GM12878 (cell line): ENCODE measurements at regions not wholly inside any gene's neighbourhood (a gene's known extent, or its start where the extent isn't known, plus 50 kb on each side); places are given as distances from the start of the nearest gene placed in this dataset.

Experiments
- ATAC-seq: fragments of 200-7000 bp; cut with Tn5 transposase; 3 replicates; pipeline ENCODE4 v1.9.1; 2020; ENCODE audit warnings: mild to moderate bottlenecking, moderate library complexity
- BruUV-seq: library from RNA; stranded (reverse); fragments of 400-500 nt; replicated peaks from 2 replicates; lab custom pipeline; 2021; lab: Mats Ljungman, UMichigan
- CTCF ChIA-PET: fragments of 300-600 bp; sonication (Branson Sonifier 250); formaldehyde crosslinking; extraction: SDS; loops from one replicate; lab custom pipeline; 2021; ENCODE audit warnings: inconsistent platforms; lab: Yijun Ruan, JAX
- POLR2A ChIA-PET: fragments of 350-600 bp; formaldehyde crosslinking; extraction: SDS; loops from one replicate; lab custom pipeline; 2021; ENCODE audit warnings: inconsistent platforms; lab: Charles Lee
- RAD21 ChIA-PET: fragments of 300-600 bp; sonication (Branson Sonifier 250); formaldehyde crosslinking; loops from one replicate; lab custom pipeline; 2023; ENCODE audit warnings: antibody characterized with exemption; ENCODE audit not compliant: unreplicated experiment; lab: Charles Lee
- SMC1A ChIA-PET: fragments of 300-600 bp; sonication (Branson Sonifier 250); formaldehyde crosslinking; loops from one replicate; lab custom pipeline; 2023; ENCODE audit not compliant: unreplicated experiment, uncharacterized antibody; lab: Charles Lee
- DNase-seq: peaks from one replicate; pipeline ENCODE4 v3.0.0-alpha.2; 2011; ENCODE audit warnings: low read depth, low spot score
- FAIRE-seq: peaks from 3 replicates; lab custom pipeline; 2011; peaks lifted over from hg19 to GRCh38; lab: Jason Lieb, UNC
- H2AFZ ChIP-seq: 2 replicates; pipeline ENCODE4 v1.6.0; 2011; ENCODE audit warnings: low read depth, low read length, control low read depth; ENCODE audit not compliant: control insufficient read depth
- H3K27ac ChIP-seq: 2 replicates; pipeline ENCODE4 v1.5.1; 2011; ENCODE audit warnings: control low read depth; ENCODE audit not compliant: control insufficient read depth, insufficient read depth
- H3K27me3 ChIP-seq, 2 experiments: replicated peaks in 1 of 2; 2 replicates each; pipeline versions ENCODE4 v1.6.0 to v1.6.1; 2011; ENCODE audit warnings: low read length in 1 of 2; ENCODE audit not compliant: control insufficient read depth in 2 of 2, insufficient read depth in 2 of 2
- H3K36me3 ChIP-seq, 2 experiments: 2 replicates each; pipeline ENCODE4 v1.5.1; 2011; ENCODE audit warnings: low read length in 1 of 2; ENCODE audit not compliant: control insufficient read depth in 2 of 2, insufficient read depth in 2 of 2
- H3K4me1 ChIP-seq: 2 replicates; pipeline ENCODE4 v1.6.1; 2011; ENCODE audit warnings: mild to moderate bottlenecking, low read length, moderate library complexity, mixed read lengths; ENCODE audit not compliant: control insufficient read depth, insufficient read depth
- H3K4me2 ChIP-seq: 2 replicates; pipeline ENCODE4 v1.6.0; 2011; ENCODE audit warnings: control low read depth; ENCODE audit not compliant: control insufficient read depth, insufficient read depth
- H3K4me3 ChIP-seq: fragments of 200-600 bp; sonication (generic); 2 replicates; pipeline ENCODE4 v1.5.1; 2016
- H3K79me2 ChIP-seq: 2 replicates; pipeline ENCODE4 v1.6.0; 2011; ENCODE audit warnings: low read length; ENCODE audit not compliant: control insufficient read depth, insufficient read depth
- H3K9ac ChIP-seq: 2 replicates; pipeline ENCODE4 v1.8.0; 2011; ENCODE audit warnings: low read length, control low read depth, mixed read lengths; ENCODE audit not compliant: control insufficient read depth, insufficient read depth
- H3K9me3 ChIP-seq: replicated peaks from 3 replicates; pipeline ENCODE4 v1.5.1; 2011; ENCODE audit warnings: mild to moderate bottlenecking, low read length; ENCODE audit not compliant: control insufficient read depth, insufficient read depth
- H4K20me1 ChIP-seq: 2 replicates; pipeline ENCODE4 v1.6.0; 2011; ENCODE audit not compliant: control insufficient read depth, insufficient read depth
- BACH1 ChIP-seq: fragments of 450-650 bp; IDR thresholded peaks from 2 replicates; pipeline ENCODE4 v1.6.1; 2017; ENCODE audit warnings: mild to moderate bottlenecking, borderline replicate concordance
- CBX3 ChIP-seq: fragments of 200-600 bp; sonication (generic); IDR thresholded peaks from 2 replicates; pipeline ENCODE4 v1.6.1; 2016; ENCODE audit warnings: low read depth, borderline replicate concordance
- EZH2 ChIP-seq: IDR thresholded peaks from 2 replicates; pipeline ENCODE4 v1.6.1; 2012; ENCODE audit warnings: low read depth, mild to moderate bottlenecking, control low read depth, inconsistent platforms, low read length, borderline replicate concordance; ENCODE audit not compliant: control insufficient read depth
- MYC ChIP-seq: IDR thresholded peaks from 2 replicates; pipeline ENCODE4 v1.6.1; 2011; ENCODE audit warnings: mild to moderate bottlenecking, low read length, moderate library complexity, inconsistent platforms; ENCODE audit not compliant: insufficient read depth, insufficient replicate concordance, insufficient read length, severe bottlenecking
- NR2F1 ChIP-seq: fragments of 450-650 bp; conservative IDR thresholded peaks from 2 replicates; pipeline ENCODE4 v1.6.1; 2017; ENCODE audit warnings: mild to moderate bottlenecking
- PML ChIP-seq: IDR thresholded peaks from 2 replicates; pipeline ENCODE4 v1.6.1; 2012; ENCODE audit warnings: low read length, inconsistent platforms
- POLR2AphosphoS2 ChIP-seq: IDR thresholded peaks from 2 replicates; pipeline ENCODE4 v1.6.1; 2011; ENCODE audit warnings: low read depth, mild to moderate bottlenecking, low read length, improper control_type of control experiment, moderate library complexity
- POU2F2 ChIP-seq: IDR thresholded peaks from 3 replicates; pipeline ENCODE4 v1.6.1; 2011; ENCODE audit warnings: low read depth, mild to moderate bottlenecking, low read length, borderline replicate concordance
- STAT3 ChIP-seq: IDR thresholded peaks from 2 replicates; pipeline ENCODE4 v1.6.1; 2011; ENCODE audit warnings: low read depth, low read length, improper control_type of control experiment
- WGBS: methylation state at CpG from one replicate; pipeline ENCODE4 v1.1.6; 2016; ENCODE audit warnings: low lambda C conversion rate; ENCODE audit not compliant: insufficient replicate concordance, insufficient coverage; ENCODE audit errors: missing lambda C conversion rate; 5-methylcytosine and 5-hydroxymethylcytosine counted together
- in situ Hi-C: fragments of 300-500 bp; cut with MboI; formaldehyde crosslinking; loops from 9 replicates; pipeline ENCODE4 v1.14.3; 2018; ENCODE audit warnings: mixed read lengths
- intact Hi-C: fragments of 100-400 bp; cut with micrococcal nuclease; formaldehyde crosslinking; loops from one replicate; pipeline ENCODE4 v1.14.2; 2022; ENCODE audit not compliant: unreplicated experiment
- TF ChIP-seq, protein P1 (sequence below): fragments of 450-650 bp; IDR thresholded peaks from 2 replicates; pipeline ENCODE4 v1.6.1; 2017; ENCODE audit warnings: mild to moderate bottlenecking, moderate library complexity
- TF ChIP-seq, protein P2 (sequence below): fragments of 450-650 bp; IDR thresholded peaks from 2 replicates; pipeline ENCODE4 v1.6.1; 2014; ENCODE audit warnings: mild to moderate bottlenecking

DNA sequence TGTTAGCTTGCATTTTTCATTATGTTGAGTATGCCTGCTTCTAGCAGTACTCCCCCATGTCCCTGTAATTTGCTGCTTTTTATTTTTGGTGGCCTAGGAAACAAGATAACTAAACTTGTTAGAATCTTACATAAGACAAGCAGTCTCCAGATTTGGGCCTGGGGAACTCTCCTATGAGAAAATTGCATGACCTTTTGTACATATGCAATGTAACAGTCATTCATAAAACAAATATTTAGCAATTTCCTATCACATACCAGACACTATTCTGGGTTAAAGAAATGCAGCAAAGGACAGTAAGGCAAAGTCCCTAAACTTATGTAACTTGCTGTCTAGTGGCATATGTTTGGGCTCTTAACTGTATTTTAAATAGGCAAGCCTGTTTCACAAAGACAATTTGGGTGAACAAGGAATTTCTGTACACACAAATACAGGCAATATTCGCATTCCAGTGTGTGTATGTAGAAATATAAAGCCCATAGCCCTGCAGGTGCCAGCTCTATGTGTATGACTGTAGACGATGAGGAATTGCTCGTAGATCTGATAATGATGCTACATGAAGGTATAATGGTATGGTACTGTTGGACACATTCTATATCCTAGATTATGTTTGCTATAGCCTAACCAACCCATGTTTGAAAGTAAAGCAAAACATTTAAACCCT lies 305.2 kb upstream of the CITED2 start:
- 47% methylated on average over 3 of the region's 3 CpGs for WGBS
- ChIA-PET CTCF (no interaction called here), SMC1A (interaction anchor here (1.1 kb wide), 1 partner anchor 310 kb away, joined by 3 read pairs; no protein-coding TSS in a partner anchor), RAD21 (no interaction called here), POLR2A (no interaction called here)
- no TSS peak for BruUV-seq
- H3K9ac ChIP-seq: no peak overlapping the region
- ATAC-seq (no peak), DNase-seq (no peak), FAIRE-seq (no peak)
- H2AFZ ChIP-seq: no peak overlapping the region
- in situ Hi-C loops (no loop called here), intact Hi-C loops (loop anchor here (10.0 kb wide), 1 partner anchor 305 kb away; the partner anchor contains the start of gene CITED2)
- H3K9me3 ChIP-seq: no peaks in the 10 kb centered on the region
- H3K27ac ChIP-seq: no peak overlapping the region
- no peaks in the 10 kb centered on the region for H3K27me3 ChIP-seq
- no peak for TF ChIP-seq EZH2
- no peak for TF ChIP-seq PML
- TF ChIP-seq, protein P1, sequence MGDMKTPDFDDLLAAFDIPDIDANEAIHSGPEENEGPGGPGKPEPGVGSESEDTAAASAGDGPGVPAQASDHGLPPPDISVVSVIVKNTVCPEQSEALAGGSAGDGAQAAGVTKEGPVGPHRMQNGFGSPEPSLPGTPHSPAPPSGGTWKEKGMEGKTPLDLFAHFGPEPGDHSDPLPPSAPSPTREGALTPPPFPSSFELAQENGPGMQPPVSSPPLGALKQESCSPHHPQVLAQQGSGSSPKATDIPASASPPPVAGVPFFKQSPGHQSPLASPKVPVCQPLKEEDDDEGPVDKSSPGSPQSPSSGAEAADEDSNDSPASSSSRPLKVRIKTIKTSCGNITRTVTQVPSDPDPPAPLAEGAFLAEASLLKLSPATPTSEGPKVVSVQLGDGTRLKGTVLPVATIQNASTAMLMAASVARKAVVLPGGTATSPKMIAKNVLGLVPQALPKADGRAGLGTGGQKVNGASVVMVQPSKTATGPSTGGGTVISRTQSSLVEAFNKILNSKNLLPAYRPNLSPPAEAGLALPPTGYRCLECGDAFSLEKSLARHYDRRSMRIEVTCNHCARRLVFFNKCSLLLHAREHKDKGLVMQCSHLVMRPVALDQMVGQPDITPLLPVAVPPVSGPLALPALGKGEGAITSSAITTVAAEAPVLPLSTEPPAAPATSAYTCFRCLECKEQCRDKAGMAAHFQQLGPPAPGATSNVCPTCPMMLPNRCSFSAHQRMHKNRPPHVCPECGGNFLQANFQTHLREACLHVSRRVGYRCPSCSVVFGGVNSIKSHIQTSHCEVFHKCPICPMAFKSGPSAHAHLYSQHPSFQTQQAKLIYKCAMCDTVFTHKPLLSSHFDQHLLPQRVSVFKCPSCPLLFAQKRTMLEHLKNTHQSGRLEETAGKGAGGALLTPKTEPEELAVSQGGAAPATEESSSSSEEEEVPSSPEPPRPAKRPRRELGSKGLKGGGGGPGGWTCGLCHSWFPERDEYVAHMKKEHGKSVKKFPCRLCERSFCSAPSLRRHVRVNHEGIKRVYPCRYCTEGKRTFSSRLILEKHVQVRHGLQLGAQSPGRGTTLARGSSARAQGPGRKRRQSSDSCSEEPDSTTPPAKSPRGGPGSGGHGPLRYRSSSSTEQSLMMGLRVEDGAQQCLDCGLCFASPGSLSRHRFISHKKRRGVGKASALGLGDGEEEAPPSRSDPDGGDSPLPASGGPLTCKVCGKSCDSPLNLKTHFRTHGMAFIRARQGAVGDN: no peak
- TF ChIP-seq POLR2AphosphoS2: no peak
- no peak for TF ChIP-seq BACH1
- TF ChIP-seq, protein P2, sequence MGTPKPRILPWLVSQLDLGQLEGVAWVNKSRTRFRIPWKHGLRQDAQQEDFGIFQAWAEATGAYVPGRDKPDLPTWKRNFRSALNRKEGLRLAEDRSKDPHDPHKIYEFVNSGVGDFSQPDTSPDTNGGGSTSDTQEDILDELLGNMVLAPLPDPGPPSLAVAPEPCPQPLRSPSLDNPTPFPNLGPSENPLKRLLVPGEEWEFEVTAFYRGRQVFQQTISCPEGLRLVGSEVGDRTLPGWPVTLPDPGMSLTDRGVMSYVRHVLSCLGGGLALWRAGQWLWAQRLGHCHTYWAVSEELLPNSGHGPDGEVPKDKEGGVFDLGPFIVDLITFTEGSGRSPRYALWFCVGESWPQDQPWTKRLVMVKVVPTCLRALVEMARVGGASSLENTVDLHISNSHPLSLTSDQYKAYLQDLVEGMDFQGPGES: no peak
- TF ChIP-seq POU2F2: no peak
- TF ChIP-seq MYC: no peak
- no peak for TF ChIP-seq STAT3
- TF ChIP-seq NR2F1: no peak
- TF ChIP-seq CBX3: no peak
- no peaks in the 10 kb centered on the region for H3K4me1 ChIP-seq
- H4K20me1 ChIP-seq: no peaks in the 10 kb centered on the region
- no peak overlapping the region for H3K4me3 ChIP-seq
- H3K4me2 ChIP-seq: no peak overlapping the region
- no peaks in the 10 kb centered on the region for H3K79me2 ChIP-seq
- no peaks in the 10 kb centered on the region for H3K36me3 ChIP-seq
